ENCODE measurements at regions not wholly inside any gene's neighbourhood (a gene's known extent, or its start where the extent isn't known, plus 50 kb on each side); places are given as distances from the start of the nearest gene placed in this dataset.
A peak's percentile ranks its signal among the peaks of the same experiment; 100 is the strongest.
"Not testable (repeated sequence)": the region's sequence is repeated elsewhere in the genome, so short reads cannot be mapped to it uniquely, and the experiment has no call there.

DNA sequence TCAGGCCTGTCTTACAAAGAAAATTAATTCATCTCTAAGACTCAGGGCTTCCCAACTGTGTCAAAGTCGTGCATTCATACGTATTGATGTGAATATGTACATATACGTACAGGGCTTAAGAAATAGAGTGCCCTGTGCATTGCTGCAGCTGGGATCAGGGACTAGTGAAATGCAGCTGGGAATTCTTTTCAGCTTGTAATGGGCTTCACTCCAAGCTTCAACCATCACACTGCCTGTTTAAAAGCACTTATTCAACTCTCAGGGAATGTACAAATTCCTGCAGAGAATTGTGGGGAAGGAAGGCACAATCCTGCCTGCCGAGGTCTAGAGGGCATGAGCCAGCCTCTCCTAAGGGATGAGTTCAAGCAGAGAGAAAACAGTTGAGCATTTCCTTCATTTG is 59.6 kb upstream of the MAN2A1 start:
- DNase-seq (ENCODE audit: low spot score in 2 of 2) (no peak), FAIRE-seq (no peak)

DNA sequence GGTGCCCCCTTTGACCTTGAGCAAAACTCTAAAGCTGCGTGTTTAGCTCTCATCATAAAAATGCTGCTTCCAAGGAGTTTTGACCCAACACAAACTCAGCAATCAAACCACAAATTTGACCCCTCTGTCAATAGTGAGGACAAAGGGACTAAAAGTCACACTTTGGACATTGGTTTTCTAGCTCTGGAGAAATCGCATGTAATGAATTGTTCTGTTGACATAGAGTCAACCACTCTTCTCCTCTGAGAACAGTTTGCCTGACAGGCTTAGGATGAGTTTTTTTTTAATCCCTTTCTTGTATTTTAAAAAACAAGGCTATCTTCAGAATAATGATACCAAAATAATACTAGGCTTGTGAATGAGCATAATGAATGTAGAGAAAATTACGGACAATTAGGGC is 61.1 kb upstream of the MAN2A1 start:
- DNase-seq (ENCODE audit: low spot score in 2 of 2) (no peak), FAIRE-seq (no peak)

- DNase-seq (ENCODE audit: low spot score in 2 of 2); FAIRE-seq: not testable (repeated sequence)
Observed at GRCh38 chr5:109621266-109621665, 68.5 kb upstream of the MAN2A1 start.

DNA sequence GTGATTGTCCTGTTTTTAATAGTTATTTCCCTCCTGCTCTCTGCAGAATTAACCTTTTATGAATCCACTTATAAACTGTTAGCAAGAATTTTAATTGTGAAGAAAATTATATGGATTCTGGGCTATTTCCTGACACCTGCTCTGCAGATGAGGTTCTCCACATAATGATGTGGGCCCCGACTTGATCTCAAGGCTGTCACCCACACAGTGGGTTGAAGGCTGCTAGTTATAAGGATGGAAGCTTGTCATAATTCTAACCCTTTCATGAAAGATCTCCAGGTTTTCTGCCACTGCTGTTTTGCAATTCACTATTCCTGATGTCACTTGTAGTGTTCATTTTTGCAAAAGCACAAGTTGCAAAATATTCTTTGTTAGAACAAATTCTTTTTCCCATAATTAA is 69.1 kb upstream of the MAN2A1 start:
- DNase-seq (ENCODE audit: low spot score in 2 of 2): no peak
- no peak for FAIRE-seq

DNA sequence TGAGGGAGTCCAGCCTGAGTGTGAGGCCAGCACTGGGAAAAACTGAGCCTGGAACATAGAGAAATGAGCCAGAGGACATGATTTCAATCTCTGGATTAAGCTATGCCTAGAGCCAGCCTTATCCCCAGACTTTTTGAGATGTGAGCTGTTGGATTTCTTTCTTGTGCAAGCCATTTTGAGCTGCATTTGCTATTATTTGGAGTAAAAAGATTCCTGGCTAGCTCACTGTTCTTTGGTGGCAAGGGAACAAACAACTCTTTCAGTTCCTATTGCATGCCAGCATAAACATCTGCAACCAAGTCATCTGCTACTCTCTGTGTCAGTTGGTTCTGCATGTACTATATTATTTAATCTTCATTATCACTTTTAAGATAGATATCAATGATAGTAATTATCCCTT is 70.1 kb upstream of the MAN2A1 start:
- FAIRE-seq (peak; percentile 77), DNase-seq (ENCODE audit: low spot score in 2 of 2) (peak in 1 of 2 donors; percentile 6)

DNA sequence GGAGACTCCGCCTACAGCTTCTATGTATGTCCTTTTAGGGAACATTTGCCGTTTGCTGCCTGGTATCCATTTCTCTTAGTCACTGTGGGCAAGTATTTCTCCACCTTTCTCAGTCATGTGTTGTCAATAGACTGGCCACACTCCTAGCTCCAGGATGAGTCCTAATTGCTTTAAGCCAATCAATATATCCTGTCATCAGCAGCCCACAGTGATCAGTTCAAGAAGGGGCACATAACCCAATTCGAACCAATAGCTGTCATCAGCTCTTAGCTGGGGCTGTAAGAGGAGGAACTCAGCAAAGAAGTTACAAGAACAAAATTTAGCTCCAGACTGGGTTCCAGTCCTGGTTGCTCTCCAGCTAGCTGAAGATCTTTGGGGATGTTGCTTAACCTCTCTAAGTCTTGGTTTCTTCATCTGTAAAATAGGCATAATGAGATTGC is 70.7 kb upstream of the MAN2A1 start:
- no peak for FAIRE-seq
- DNase-seq (ENCODE audit: low spot score in 2 of 2): no peak

- FAIRE-seq (no peak), DNase-seq (ENCODE audit: low spot score in 2 of 2) (no peak)
Observed at GRCh38 chr5:109614981-109615380, 74.7 kb upstream of the MAN2A1 start.

DNA sequence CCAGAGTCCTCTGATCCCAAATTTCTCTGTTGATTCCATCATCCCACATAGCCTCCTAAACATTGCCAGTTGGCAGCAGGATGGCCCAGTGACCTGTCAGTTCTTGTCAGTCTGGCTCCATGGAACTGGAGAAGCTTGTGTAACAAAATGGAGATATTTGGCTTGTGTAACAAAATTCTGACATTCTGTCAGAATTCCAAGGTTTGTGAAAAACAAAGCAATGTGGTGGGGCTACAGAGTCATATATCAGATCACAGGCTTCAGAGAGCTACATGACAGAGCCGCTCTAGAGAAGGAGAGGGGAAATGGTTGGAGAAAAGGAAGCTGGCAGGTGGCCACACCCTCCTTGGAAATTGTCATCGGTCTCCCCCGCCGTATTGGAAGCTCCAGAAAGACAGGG is 75.4 kb upstream of the MAN2A1 start:
- no peak for FAIRE-seq
- no peak for DNase-seq (ENCODE audit: low spot score in 2 of 2)

DNA sequence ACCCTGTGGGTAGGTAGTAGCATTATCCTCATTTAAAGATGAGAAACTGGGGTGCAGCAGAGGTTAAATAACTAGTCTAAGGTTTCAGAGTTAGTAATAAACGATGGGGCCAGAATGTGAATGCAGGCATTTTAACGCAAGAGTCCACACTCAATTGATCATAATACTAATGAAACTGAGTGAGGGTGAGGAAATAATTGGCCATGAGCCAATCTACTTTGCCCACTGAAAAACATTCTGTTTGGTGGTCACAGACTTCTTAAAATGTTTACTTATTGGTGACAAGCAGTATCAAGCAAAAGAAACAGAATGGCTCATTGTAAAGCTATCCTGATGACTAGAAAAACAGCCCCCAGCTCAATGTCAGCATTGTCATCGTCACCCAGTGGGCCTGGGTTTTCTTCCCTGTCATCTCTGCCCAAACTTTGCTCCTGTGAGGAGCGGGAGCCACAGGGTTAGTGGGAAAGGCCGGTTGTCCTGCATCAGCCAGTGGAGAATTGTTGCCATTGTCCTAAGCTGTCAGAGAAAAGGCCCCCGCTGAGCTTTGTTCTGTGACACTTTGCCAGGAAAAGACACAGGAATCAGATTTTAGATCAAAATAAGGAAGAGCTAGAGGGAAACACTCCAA is 77.3 kb upstream of the MAN2A1 start:
- FAIRE-seq: peak; percentile 21
- no peak for DNase-seq (ENCODE audit: low spot score in 2 of 2)

GRCh38 chr5:109611505-109611904 is 78.2 kb upstream of the MAN2A1 start:
- no peak for FAIRE-seq
- DNase-seq (ENCODE audit: low spot score in 2 of 2): no peak

DNA sequence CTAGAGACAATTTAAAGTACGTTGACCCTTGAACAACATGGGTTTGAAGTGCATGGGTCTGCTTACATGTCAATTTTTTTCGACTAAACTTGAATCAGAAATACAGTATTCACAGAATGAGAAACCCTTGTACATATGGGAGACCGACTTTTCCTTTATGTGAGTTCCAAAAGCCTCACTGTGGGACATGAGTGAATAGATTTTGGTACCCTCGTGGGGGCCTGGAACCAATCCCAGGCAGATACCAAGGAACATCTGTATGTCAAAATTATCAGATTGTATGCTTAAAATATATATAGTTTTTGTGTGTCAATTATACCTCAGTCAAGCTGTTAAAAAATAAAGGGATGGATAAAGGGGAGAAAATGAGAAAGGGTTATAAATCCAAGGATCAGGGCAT is 78.7 kb upstream of the MAN2A1 start:
- no peak for FAIRE-seq
- no peak for DNase-seq (ENCODE audit: low spot score in 2 of 2)

DNA sequence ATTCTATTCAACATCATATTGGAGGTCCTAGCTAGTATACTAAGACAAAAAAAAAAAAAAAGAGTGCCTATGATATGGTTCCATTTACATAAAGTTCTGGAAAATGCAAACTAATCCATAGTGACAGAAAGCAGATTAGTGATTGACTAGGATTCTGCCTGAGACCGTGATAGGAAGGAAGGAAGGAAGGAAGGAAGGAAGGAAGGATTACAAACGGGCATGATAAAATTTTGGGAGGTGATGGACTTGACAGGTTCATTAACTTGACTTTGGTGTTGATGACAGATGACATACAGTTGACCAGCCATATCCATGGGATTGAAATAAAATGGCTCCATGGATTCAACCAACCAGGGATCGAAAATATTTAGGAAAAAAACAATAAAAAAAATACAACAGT is 79.1 kb upstream of the MAN2A1 start:
- DNase-seq (ENCODE audit: low spot score in 2 of 2) (no peak), FAIRE-seq (peak; percentile 15)

- FAIRE-seq (no peak), DNase-seq (ENCODE audit: low spot score in 2 of 2) (no peak)
Observed at GRCh38 chr5:109605207-109605730, 84.5 kb upstream of the MAN2A1 start.

DNA sequence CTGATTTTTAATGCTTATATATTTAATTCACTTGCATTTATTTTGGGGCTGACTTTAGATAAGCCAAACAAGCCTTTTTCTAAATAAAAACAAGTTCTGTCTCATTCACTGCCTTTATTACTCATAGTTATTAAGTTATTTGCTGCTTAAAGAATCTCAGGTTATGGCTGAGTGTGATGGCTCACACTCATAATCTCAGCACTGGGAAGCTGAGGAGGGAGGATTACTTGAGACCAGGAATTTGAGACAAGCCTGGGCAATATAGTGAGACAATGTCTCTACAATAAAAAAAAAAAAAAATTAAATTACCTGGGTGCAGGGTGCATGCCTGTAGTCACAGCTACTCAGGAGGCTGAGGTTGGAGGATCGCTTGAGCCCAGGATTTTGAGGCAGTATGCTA is 85.0 kb upstream of the MAN2A1 start:
- no peak for DNase-seq (ENCODE audit: low spot score in 2 of 2)
- FAIRE-seq: no peak

GRCh38 chr5:109601736-109602135 is 88.0 kb upstream of the MAN2A1 start:
- DNase-seq (ENCODE audit: low spot score in 2 of 2): no peak
- no peak for FAIRE-seq

DNA sequence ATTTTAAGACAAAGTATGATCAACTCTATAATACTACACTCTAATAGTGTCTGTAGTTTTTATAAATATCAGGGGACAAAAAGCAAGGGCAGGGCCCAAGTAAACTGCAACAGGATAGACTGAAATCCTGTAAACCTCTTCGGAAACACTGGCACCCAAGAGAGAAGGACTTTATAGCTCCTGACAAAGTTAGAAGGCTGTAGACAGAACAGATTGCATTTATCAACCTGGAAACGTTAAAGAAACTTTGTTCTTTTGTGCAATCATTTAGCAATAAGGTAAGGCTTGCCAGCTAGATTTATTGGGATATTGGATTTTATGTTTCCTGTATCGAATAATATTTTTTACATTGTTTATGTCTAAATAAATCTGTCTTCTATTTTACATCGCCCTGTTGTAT is 91.8 kb upstream of the MAN2A1 start:
- DNase-seq (ENCODE audit: low spot score in 2 of 2) (no peak), FAIRE-seq (no peak)

DNA sequence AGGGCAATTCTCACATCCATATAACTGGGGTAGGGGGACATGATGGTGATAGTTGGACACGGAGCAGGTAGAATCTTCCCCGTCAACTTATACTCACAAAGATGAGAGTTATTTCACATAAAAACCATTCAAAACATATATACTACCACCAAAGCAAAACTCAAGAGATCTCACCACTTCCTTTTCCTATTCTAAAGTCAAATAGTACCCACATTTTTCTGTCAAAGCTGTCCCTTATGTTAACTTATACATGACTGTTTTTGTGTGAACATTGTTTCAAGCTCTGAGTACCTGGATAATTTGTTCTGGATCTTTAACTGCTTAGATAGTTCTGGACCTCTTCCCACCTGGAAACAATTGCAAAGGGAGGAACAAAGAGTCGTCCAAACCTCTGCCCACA is 95.5 kb upstream of the MAN2A1 start:
- FAIRE-seq: no peak
- no peak for DNase-seq (ENCODE audit: low spot score in 2 of 2)

GRCh38 chr5:109590799-109591198 is 98.9 kb upstream of the MAN2A1 start:
- FAIRE-seq: no peak
- no peak for DNase-seq (ENCODE audit: low spot score in 2 of 2)

DNA sequence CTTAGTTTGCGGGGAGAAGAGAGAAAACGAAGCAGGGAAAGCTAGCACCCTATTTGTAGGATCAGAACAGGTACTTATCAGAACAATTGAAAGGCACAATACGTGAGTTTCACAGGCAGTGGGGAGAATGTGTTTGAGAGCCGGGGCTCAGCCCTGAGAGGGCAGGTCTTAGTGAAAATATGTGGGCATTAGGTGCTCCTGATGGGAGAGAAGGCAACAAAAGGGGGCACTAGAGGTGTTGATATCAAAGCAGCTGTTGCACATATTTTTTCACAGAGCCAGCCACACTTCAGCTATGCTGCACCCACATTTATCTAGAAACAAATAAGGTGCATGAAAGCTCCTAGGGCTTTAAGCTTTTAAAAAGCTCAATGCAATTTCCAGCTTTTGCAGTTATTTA is 99.7 kb upstream of the MAN2A1 start:
- FAIRE-seq: no peak

GRCh38 chr5:109589239-109589638 is 100.5 kb upstream of the MAN2A1 start:
- FAIRE-seq (no peak), DNase-seq (ENCODE audit: low spot score in 2 of 2) (no peak)

More for the DNA sequence above, 99.7 kb upstream of the MAN2A1 start:
- DNase-seq (ENCODE audit: low spot score in 2 of 2): no peak

DNA sequence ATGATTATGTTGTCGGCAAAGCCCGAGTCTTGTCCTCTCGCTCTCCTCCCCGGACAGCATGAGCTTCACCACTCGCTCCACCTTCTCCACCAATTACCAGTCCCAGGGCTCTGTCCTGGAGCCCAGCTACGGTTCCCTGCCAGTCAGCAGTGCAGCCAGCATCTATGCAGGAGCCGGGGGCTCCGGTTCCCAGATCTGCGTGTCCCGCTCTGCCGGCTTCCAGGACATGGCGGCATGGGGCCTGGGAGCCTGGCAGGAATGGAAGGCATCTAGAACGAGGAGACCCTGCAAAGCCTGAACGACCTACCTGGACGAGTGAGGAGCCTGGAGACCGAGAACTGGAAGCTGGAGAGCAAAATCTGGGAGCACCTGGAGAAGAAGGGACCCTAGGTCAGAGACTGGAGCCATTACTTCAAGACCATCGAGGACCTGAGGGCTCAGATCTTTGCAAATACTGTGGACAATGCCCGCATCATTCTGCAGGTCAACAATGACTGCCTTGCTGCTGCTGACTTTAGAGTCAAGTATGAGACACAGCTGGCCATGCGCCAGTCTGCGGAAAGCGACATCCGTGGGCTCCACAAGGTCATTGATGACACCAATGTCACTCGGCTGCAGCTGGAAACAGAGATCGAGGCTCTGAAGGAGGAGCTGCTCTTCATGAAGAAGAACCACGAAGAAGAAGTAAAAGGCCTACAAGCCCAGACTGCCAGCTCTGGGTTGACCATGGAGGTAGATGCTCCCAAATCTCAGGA is 101.3 kb upstream of the MAN2A1 start:
- FAIRE-seq: no peak
- DNase-seq (ENCODE audit: low spot score in 2 of 2): no peak

GRCh38 chr5:109584986-109585599 is 104.6 kb upstream of the MAN2A1 start:
- FAIRE-seq: no peak
- DNase-seq (ENCODE audit: low spot score in 2 of 2): no peak
